ENCODE measurements at regions not wholly inside any gene's neighbourhood (a gene's known extent, or its start where the extent isn't known, plus 50 kb on each side); places are given as distances from the start of the nearest gene placed in this dataset.
A peak's percentile ranks its signal among the peaks of the same experiment; 100 is the strongest.
"Not testable (repeated sequence)": the region's sequence is repeated elsewhere in the genome, so short reads cannot be mapped to it uniquely, and the experiment has no call there.

DNA sequence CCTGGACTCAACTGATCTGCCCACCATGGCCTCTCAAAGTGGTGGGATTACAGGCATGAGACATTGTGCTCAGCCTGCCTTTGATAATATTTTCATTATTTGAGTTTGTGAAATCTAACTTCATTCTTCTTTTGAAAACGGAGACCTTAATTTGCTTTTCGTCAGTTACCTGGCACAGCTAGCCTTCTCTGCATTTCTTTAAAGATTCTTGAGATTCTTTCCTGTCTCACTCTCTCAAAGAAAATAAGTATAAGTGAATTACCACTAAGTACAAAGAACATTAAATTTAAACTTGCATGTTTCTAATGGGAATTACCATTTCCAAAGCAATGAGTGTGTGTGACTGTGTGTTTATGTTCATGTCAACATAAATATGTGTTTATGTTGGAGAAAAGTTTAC is 187.9 kb downstream of the NFKBIZ start:
- DNase-seq (ENCODE audit: low read depth), result no peak
- no peak overlapping the region for H3K4me3 ChIP-seq (ENCODE audit: low read depth, low read length)
- TF ChIP-seq, protein P1, sequence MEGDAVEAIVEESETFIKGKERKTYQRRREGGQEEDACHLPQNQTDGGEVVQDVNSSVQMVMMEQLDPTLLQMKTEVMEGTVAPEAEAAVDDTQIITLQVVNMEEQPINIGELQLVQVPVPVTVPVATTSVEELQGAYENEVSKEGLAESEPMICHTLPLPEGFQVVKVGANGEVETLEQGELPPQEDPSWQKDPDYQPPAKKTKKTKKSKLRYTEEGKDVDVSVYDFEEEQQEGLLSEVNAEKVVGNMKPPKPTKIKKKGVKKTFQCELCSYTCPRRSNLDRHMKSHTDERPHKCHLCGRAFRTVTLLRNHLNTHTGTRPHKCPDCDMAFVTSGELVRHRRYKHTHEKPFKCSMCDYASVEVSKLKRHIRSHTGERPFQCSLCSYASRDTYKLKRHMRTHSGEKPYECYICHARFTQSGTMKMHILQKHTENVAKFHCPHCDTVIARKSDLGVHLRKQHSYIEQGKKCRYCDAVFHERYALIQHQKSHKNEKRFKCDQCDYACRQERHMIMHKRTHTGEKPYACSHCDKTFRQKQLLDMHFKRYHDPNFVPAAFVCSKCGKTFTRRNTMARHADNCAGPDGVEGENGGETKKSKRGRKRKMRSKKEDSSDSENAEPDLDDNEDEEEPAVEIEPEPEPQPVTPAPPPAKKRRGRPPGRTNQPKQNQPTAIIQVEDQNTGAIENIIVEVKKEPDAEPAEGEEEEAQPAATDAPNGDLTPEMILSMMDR (IDR thresholded peaks at IDR 0.05; ENCODE audit: low read depth, low read length, missing control alignments), result no peak
- in situ Hi-C loops (cut with HindIII; ENCODE audit: low sequenced_read_pairs), result no loop called here

DNA sequence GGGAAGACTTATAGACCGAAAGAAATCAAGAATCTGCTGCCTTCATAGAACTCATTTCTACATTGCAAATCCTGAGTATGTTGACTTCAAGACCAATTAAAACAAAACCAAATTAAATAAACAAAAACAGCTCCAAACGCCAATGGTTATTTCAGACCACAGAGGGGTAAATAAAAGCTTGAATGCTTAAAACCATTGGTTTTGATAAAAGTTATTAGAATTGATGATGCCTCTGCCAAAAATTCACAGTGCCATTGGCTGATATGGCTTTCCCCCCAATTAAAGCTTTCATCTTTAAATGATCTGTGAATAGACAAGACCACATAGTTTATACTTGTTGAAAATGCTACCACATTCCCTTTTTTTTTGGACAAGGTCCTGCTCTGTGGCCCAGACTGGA is 188.5 kb downstream of the NFKBIZ start:
- TF ChIP-seq, protein P1 (IDR thresholded peaks at IDR 0.05; ENCODE audit: low read depth, low read length, missing control alignments), result no peak
- in situ Hi-C loops (cut with HindIII; ENCODE audit: low sequenced_read_pairs), result no loop called here
- H3K4me3 ChIP-seq (ENCODE audit: low read depth, low read length), result no peak overlapping the region
- no peak for DNase-seq (ENCODE audit: low read depth)

DNA sequence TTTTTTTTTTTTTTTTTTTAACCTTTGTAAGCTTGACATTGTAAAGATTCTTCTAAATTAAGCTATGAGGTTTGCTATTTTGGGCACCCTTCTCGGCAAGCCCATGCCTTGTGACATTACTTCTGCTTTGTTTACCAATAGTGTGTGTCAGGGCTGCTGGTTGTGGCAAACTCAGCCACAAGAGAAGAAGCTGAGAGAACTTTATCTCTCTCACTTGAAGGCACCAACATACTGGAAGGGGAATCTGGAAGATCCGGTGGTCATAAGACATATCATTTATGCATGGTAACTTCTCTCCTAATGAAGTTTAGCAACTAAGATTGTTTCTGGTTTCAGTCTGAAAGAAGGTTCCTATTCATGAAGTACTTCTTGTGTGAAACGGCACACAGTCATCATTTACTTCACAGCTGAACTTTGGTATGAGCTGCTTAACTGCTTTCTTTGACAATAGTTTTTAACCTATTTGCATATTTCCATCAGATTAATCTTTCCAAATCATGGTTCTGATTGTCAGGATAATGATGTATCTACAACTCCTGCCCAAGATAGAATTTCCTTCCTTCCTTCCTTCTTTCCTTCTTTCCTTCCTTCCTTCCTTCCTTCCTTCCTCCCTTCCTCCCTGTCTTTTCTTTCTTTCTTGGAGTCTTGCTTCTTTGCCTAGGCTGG is 189.3 kb downstream of the NFKBIZ start:
- TF ChIP-seq, protein P1 (IDR thresholded peaks at IDR 0.05; ENCODE audit: low read depth, low read length, missing control alignments), result no peak
- H3K4me3 ChIP-seq (ENCODE audit: low read depth, low read length), result no peak overlapping the region
- in situ Hi-C loops (cut with HindIII; ENCODE audit: low sequenced_read_pairs), result no loop called here
- DNase-seq (ENCODE audit: low read depth), result no peak

DNA sequence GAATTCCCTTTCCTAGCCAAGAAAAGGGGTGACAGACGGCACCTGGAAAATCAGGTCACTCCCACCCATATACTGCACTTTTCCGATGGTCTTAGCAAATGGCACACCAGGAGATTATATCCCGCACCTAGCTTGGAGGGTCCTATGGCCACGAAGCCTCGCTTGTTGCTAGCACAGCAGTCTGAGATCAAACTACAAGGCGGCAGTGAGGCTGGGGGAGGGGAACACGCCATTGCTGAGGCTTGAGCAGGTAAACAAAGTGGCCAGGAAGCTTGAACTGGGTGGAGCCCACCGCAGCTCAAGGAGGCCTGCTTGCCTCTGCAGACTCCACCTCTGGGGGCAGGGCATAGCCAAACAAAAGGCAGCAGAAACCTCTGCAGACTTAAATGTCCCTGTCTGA is 190.8 kb downstream of the NFKBIZ start:
- DNase-seq (ENCODE audit: low read depth); H3K4me3 ChIP-seq (ENCODE audit: low read depth, low read length); in situ Hi-C loops (cut with HindIII; ENCODE audit: low sequenced_read_pairs): not testable (repeated sequence)

DNA sequence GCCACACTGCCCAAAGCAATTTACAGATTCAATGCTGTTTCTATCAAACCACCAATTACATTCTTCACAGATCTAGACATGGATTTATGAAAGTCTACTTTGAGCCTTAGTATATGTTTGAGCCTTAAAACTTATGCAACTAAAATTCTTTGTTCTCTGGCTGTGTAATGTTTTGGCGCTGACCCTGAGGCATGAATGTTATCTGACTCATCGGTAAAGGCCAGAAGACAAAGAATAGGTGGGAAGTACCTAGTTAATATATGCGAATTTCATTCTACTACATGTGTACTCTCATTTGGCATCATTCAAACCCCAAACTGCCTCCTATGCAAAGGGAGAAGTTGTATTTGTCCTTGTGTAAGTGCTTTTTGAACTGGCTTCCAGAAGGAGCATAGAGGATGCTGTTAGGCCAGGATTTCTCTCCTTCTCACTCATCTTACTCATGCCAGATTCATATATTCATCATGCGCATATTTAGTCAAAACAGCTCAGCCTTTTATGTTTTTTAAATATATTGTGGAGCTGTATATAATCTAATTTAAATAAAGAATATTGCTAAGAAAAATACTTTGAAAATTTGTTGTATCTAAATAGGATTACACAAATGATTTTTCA is 204.2 kb downstream of the NFKBIZ start:
- in situ Hi-C loops (cut with HindIII; ENCODE audit: low sequenced_read_pairs), result no loop called here
- no peak overlapping the region for H3K4me3 ChIP-seq (ENCODE audit: low read depth, low read length)
- DNase-seq (ENCODE audit: low read depth), result peak; percentile 71
- TF ChIP-seq, protein P1 (IDR thresholded peaks at IDR 0.05; ENCODE audit: low read depth, low read length, missing control alignments), result no peak

DNA sequence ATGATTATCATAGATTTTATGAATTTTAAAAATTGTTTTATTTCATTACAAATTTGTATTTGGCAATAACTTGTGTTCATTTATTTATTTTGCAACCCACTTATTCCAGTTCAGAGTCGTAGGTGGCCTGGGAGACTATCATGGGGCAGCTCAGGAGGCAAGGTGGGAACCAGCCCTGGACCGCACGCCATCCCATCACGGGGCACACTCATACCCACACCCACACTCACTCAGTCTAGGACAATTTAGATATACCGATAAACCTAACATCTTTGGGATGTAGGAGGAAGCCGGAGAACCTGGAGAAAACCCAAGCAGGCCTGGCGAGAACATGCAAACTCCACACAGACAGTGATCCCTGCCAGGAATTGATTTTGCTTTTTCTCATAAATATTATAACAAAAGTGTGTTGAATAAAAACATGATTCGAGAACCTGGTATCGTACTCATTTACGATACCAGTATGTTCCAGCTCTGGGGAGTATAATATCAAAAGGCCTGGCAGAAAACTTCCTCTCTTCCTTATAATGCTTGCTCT is 205.3 kb downstream of the NFKBIZ start:
- TF ChIP-seq, protein P1 (IDR thresholded peaks at IDR 0.05; ENCODE audit: low read depth, low read length, missing control alignments), result no peak
- H3K4me3 ChIP-seq (ENCODE audit: low read depth, low read length), result no peak overlapping the region
- in situ Hi-C loops (cut with HindIII; ENCODE audit: low sequenced_read_pairs), result no loop called here
- DNase-seq (ENCODE audit: low read depth), result no peak

DNA sequence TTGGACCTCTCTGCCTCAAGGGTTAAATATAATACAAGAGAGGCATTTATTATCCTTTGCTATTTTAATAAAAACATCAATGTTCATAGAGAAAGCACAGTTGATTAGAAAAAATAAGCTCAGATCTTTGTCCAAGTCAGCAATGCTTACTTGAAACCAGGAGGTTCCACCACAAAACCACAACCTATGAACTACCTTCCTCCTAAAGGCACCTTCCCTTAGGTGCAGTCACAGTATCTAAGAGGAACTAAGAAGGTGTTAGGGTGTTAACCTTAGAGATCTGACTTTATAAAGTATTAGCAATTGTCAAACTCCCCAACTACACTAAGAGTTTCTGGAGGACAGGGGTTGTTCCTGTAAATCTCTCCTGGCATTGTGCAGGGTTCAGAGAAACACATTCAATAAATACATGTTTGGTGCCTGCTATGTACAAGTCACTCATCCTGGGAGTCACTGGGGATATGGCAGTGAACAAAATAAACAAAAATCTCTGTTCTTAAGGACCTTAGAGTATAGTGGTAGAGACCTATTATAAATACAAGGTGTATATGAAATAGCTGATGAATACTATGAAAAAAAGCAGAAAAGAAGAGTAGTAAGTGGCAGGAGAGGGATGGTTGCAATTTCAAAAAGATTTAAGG is 208.6 kb downstream of the NFKBIZ start:
- TF ChIP-seq, protein P1 (IDR thresholded peaks at IDR 0.05; ENCODE audit: low read depth, low read length, missing control alignments), result no peak
- in situ Hi-C loops (cut with HindIII; ENCODE audit: low sequenced_read_pairs), result no loop called here
- H3K4me3 ChIP-seq (ENCODE audit: low read depth, low read length), result no peak overlapping the region
- DNase-seq (ENCODE audit: low read depth), result no peak

Data from astrocyte of the cerebellum (primary cell).